A549 (cell line): ENCODE measurements at regions not wholly inside any gene's neighbourhood (a gene's known extent, or its start where the extent isn't known, plus 50 kb on each side); places are given as distances from the start of the nearest gene placed in this dataset.

ENCODE experiments used
- ATAC-seq, 2 experiments: fragments of 200-7000 bp in 1 of 2; fragments of >200 bp in 1 of 2; cut with Nextera tagmentation in 1 of 2; cut with Tn5 transposase in 1 of 2; 3 replicates each; pipeline versions ENCODE4 v1.8.0 to v1.9.1; 2018 to 2020; ENCODE audit warnings: mild to moderate bottlenecking in 1 of 2, moderate library complexity in 1 of 2
- CTCF ChIA-PET: fragments of 300-600 bp; sonication (Branson Sonifier 250); formaldehyde crosslinking; extraction: SDS; loops from one replicate; lab custom pipeline; 2021; ENCODE audit warnings: antibody characterized with exemption, inconsistent platforms; lab: Yijun Ruan, JAX
- POLR2A ChIA-PET: fragments of 350-600 bp; formaldehyde crosslinking; extraction: SDS; loops from one replicate; lab custom pipeline; 2021; ENCODE audit warnings: antibody characterized with exemption, inconsistent platforms; lab: Yijun Ruan, JAX
- DNase-seq, 2 experiments: peaks; one replicate each; pipeline versions ENCODE4 v3.0.0 to v3.0.0-alpha.2; 2011 to 2016; ENCODE audit warnings: low read depth in 1 of 2, low spot score in 1 of 2
- FAIRE-seq: peaks from 2 replicates; lab custom pipeline; 2011; peaks lifted over from hg19 to GRCh38; lab: Jason Lieb, UNC
- H3K27ac ChIP-seq, 2 experiments: fragments of >200 bp; sonication (Bioruptor Twin); formaldehyde crosslinking; 3 replicates each; pipeline ENCODE4 v1.5.1; 2016 to 2017
- H3K4me1 ChIP-seq: fragments of >200 bp; sonication (Bioruptor Twin); formaldehyde crosslinking; 3 replicates; pipeline ENCODE4 v1.6.1; 2016
- H3K4me2 ChIP-seq: fragments of >200 bp; sonication (Bioruptor Twin); formaldehyde crosslinking; 3 replicates; pipeline ENCODE4 v1.6.1; 2016
- H3K4me3 ChIP-seq: fragments of >200 bp; sonication (Bioruptor Twin); formaldehyde crosslinking; 3 replicates; pipeline ENCODE4 v1.5.1; 2016
- H3K9me3 ChIP-seq: fragments of >200 bp; sonication (Bioruptor Twin); formaldehyde crosslinking; 3 replicates; pipeline ENCODE4 v1.6.1; 2016
- ATOH8 ChIP-seq: fragments of 250-450 bp; sonication (Bioruptor Pico); IDR thresholded peaks from 2 replicates; pipeline ENCODE4 v1.5.0; 2020; ENCODE audit warnings: low read depth, mild to moderate bottlenecking, moderate library complexity
- BHLHE40 ChIP-seq: IDR thresholded peaks from 2 replicates; pipeline ENCODE4 v1.6.1; 2012; ENCODE audit warnings: low read depth, low read length, inconsistent platforms
- CHD4 ChIP-seq: fragments of 200-600 bp; sonication (generic); IDR thresholded peaks from 2 replicates; pipeline ENCODE4 v1.6.1; 2016; ENCODE audit warnings: antibody characterized with exemption, mild to moderate bottlenecking, borderline replicate concordance
- EHMT2 ChIP-seq: fragments of 200-600 bp; sonication (generic); IDR thresholded peaks from 2 replicates; pipeline ENCODE4 v1.6.1; 2016; ENCODE audit warnings: antibody characterized with exemption, low read depth, mild to moderate bottlenecking, moderate library complexity
- FOSL2 ChIP-seq, 2 experiments: fragments of 450-650 bp in 1 of 2; fragments of >200 bp in 1 of 2; sonication (Bioruptor Twin) in 1 of 2; formaldehyde crosslinking; IDR thresholded peaks; 2 replicates each; pipeline versions ENCODE4 v1.5.0 to v1.6.1; 2016 to 2020; ENCODE audit warnings: mild to moderate bottlenecking in 1 of 2, moderate library complexity in 1 of 2
- FOXS1 ChIP-seq: fragments of 250-450 bp; sonication (Bioruptor Pico); IDR thresholded peaks from 2 replicates; pipeline ENCODE4 v1.5.0; 2020; ENCODE audit warnings: mild to moderate bottlenecking, moderate library complexity
- GATA3 ChIP-seq: IDR thresholded peaks from 2 replicates; pipeline ENCODE4 v1.6.1; 2012; ENCODE audit warnings: borderline replicate concordance
- HEYL ChIP-seq: fragments of 250-450 bp; sonication (Bioruptor Pico); IDR thresholded peaks from 2 replicates; pipeline ENCODE4 v1.8.0; 2021; ENCODE audit warnings: mild to moderate bottlenecking, moderate library complexity
- HOXB13 ChIP-seq: fragments of 250-450 bp; sonication (Bioruptor Pico); IDR thresholded peaks from 2 replicates; pipeline ENCODE4 v1.5.0; 2020; ENCODE audit warnings: low read depth, mild to moderate bottlenecking, moderate library complexity
- KDM1A ChIP-seq: fragments of 200-600 bp; sonication (generic); IDR thresholded peaks from 2 replicates; pipeline ENCODE4 v1.6.1; 2016; ENCODE audit warnings: low read depth, mild to moderate bottlenecking
- MAX ChIP-seq: IDR thresholded peaks from 2 replicates; pipeline ENCODE4 v1.6.1; 2012
- MAZ ChIP-seq: fragments of 150-350 bp; IDR thresholded peaks from 2 replicates; pipeline ENCODE4 v1.6.1; 2014; ENCODE audit warnings: antibody characterized with exemption, low read depth, low read length, borderline replicate concordance
- POLR2A ChIP-seq: IDR thresholded peaks from 2 replicates; pipeline ENCODE4 v1.6.1; 2012; ENCODE audit warnings: mild to moderate bottlenecking, low read length
- POLR2AphosphoS2 ChIP-seq: conservative IDR thresholded peaks from 2 replicates; pipeline ENCODE4 v1.6.1; 2012; ENCODE audit warnings: low read length, improper control_type of control experiment, inconsistent platforms
- RCOR1 ChIP-seq: fragments of 150-350 bp; IDR thresholded peaks from 2 replicates; pipeline ENCODE4 v1.6.1; 2014; ENCODE audit warnings: antibody characterized with exemption, low read length, low read depth
- USF2 ChIP-seq: fragments of 450-650 bp; IDR thresholded peaks from 2 replicates; pipeline ENCODE4 v1.6.1; 2014; ENCODE audit warnings: antibody characterized with exemption
- ZNF302 ChIP-seq: fragments of 250-450 bp; sonication (Bioruptor Pico); IDR thresholded peaks from 2 replicates; pipeline ENCODE4 v1.9.0; 2021; ENCODE audit warnings: inconsistent platforms, mild to moderate bottlenecking, moderate library complexity
- WGBS: methylation state at CpG from one replicate; pipeline ENCODE4 v1.1.6; 2017; ENCODE audit errors: missing lambda C conversion rate; 5-methylcytosine and 5-hydroxymethylcytosine counted together
- TF ChIP-seq, protein P1 (sequence below): fragments of >200 bp; sonication (Bioruptor Twin); formaldehyde crosslinking; IDR thresholded peaks from 2 replicates; pipeline ENCODE4 v1.6.1; 2016

- POLR2A ChIA-PET = no interaction called here
- WGBS = 86% methylated on average over 3 of the region's 3 CpGs
- CTCF ChIA-PET = no interaction called here
Measured at GRCh38 chr18:39611381-39612100, 2045.9 kb upstream of the CELF4 start.

GRCh38 chr18:39607034-39607433 lies 2041.4 kb upstream of the CELF4 start:
- H3K4me3 ChIP-seq = no peak overlapping the region
- DNase-seq (no peak), FAIRE-seq (no peak), ATAC-seq (no peak)
- POLR2A ChIA-PET = no interaction called here
- H3K9me3 ChIP-seq = no peaks in the 10 kb centered on the region
- no peak overlapping the region for H3K4me2 ChIP-seq
- H3K27ac ChIP-seq = no peak overlapping the region
- H3K4me1 ChIP-seq = no peaks in the 10 kb centered on the region
- TF ChIP-seq, protein P1, sequence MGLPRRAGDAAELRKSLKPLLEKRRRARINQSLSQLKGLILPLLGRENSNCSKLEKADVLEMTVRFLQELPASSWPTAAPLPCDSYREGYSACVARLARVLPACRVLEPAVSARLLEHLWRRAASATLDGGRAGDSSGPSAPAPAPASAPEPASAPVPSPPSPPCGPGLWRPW = no peak
- TF ChIP-seq POLR2A (no peak), MAZ (no peak), ATOH8 (CRISPR knock-in tag) (no peak), POLR2AphosphoS2 (no peak), MAX (no peak), RCOR1 (no peak), USF2 (no peak), CHD4 (no peak), GATA3 (no peak), HEYL (CRISPR knock-in tag) (no peak)
- TF ChIP-seq, all 56 proteins: peak for 0
- 82% methylated on average over 5 of the region's 5 CpGs for whole genome bisulfite sequencing
- CTCF ChIA-PET = no interaction called here

More at GRCh38 chr18:39611381-39612100, 2045.9 kb upstream of the CELF4 start:
- ATAC-seq (no peak), DNase-seq (no peak), FAIRE-seq (no peak)
- Histone ChIP-seq H3K27ac (no peak overlapping the region), H3K4me1 (no peaks in the 10 kb centered on the region), H3K4me3 (no peak overlapping the region), H3K9me3 (no peaks in the 10 kb centered on the region), H3K4me2 (no peak overlapping the region)
- TF ChIP-seq MAZ (no peak), BHLHE40 (no peak), HEYL (CRISPR knock-in tag) (no peak), HOXB13 (no peak), ZNF302 (CRISPR knock-in tag) (no peak), FOXS1 (CRISPR knock-in tag) (no peak), EHMT2 (no peak), KDM1A (no peak)

- TF ChIP-seq ATOH8 (CRISPR knock-in tag) = no peak
- no peak for TF ChIP-seq FOSL2 (IDR thresholded peaks at IDR 0.05)
- 0 out of 2 replicates have a peak, but pooled peaks have one; percentile 4 for TF ChIP-seq FOSL2 (CRISPR knock-in tag; IDR thresholded peaks at IDR 0.05)
- H3K4me2 ChIP-seq = no peak overlapping the region
- ChIA-PET CTCF (no interaction called here), POLR2A (no interaction called here)
- FAIRE-seq = no peak
- no peaks in the 10 kb centered on the region for H3K9me3 ChIP-seq
- 81% methylated on average over 5 of the region's 5 CpGs for WGBS
- H3K4me1 ChIP-seq = no peaks in the 10 kb centered on the region
- no peak overlapping the region for H3K27ac ChIP-seq
- no peak for DNase-seq
- H3K4me3 ChIP-seq = no peak overlapping the region
- no peak for ATAC-seq
Measured at GRCh38 chr18:39604836-39605235, 2039.2 kb upstream of the CELF4 start.
